ENCODE measurements at regions not wholly inside any gene's neighbourhood (a gene's known extent, or its start where the extent isn't known, plus 50 kb on each side); places are given as distances from the start of the nearest gene placed in this dataset.

DNA sequence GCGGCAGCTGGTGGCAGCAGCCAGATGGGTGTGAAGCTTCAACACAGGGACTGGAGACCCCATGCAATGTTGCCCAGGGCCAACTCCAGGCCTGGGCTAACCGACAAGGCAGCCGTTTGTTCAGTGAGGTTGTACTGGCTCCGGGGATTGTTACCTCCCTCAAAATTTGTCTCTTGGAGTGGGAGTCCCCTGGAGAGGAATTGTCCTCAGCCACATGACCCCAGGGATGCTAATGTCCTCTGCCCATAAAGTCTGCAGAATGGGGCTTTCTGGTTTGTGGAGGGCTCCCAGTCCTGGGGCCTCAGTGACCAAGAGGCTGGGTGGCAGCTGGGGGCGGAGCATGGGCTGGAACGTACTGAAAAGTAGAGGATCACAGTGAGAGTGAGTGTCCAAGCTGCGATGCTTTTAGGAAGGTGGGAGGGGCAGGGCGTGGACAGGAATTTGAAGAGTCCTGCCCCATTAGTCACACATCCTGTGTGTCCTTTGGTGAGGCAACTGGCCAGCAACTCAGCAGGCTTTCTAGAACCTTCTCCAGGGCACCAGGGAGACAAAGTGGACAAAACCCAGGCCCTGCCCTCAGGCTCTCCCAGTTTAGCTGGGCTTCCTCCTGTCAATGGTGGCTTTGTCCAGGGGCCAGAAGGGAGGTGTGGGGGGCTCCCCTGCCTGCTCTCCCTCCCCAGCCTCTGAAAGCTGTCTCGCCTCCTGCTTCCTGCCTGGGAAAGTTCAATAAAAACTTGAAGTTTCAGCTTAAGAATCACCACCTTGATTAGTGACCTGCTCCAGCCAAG lies 114.0 kb downstream of the NSG2 start:
- no peak for DNase-seq

DNA sequence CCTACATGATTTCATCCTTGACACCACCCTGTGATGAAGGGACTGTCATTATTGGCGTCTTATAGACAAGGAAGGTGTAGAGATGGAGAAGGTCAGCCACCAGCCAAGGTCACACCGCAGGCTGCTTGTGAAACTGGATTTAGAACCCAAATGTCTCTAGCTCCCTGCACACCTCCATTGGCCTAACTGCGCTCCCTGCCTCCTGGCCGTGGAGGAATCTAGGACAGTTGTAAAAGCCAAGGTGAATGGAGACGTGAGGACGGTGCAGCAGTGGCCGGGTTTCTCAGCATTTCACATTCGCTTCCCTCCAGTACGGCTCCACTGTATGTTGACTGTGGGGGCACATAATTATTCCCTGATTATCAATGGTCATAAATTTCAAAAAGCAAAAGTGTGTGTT lies 119.9 kb downstream of the NSG2 start:
- no peak for DNase-seq

DNA sequence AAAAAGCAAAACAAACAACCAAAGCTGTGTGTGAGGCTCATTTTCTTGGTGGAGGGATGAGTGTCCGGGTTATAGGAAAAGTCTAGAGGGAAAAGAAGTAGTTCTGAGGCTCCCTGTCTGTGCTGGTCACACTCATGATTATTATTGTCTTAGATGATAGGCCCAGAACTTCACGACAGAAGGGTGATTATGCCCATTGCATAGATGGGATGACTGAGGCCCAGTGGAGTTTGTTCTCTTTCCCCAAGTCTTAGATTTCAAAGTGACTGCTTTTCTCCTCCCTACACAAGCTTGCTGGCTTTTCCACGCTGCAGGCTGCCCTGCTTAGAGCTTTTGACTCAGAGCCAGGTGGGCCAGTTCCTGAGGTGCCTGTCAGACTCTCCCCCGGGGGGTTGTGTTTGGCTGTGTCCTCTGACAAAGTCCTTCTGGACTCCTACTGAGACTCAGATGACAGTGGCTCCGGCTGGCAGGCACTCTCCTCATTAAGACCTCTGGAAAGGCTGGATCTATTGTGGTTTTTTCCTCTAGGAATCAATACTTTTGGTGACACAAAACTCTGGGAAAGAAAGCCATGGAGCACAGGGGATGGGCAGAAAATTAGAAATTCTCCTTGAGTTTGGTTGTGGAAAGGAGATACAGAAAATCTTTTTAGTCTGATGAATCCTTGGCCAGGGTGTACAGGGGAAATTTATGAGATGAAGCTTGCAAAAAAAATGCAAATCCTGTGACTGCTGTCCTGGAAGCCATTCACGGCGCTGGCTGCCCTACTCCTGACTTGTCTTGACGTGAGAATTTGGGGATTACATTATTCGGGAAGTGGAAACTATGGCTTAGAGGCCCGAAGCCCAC lies 120.9 kb downstream of the NSG2 start:
- no peak for DNase-seq

DNA sequence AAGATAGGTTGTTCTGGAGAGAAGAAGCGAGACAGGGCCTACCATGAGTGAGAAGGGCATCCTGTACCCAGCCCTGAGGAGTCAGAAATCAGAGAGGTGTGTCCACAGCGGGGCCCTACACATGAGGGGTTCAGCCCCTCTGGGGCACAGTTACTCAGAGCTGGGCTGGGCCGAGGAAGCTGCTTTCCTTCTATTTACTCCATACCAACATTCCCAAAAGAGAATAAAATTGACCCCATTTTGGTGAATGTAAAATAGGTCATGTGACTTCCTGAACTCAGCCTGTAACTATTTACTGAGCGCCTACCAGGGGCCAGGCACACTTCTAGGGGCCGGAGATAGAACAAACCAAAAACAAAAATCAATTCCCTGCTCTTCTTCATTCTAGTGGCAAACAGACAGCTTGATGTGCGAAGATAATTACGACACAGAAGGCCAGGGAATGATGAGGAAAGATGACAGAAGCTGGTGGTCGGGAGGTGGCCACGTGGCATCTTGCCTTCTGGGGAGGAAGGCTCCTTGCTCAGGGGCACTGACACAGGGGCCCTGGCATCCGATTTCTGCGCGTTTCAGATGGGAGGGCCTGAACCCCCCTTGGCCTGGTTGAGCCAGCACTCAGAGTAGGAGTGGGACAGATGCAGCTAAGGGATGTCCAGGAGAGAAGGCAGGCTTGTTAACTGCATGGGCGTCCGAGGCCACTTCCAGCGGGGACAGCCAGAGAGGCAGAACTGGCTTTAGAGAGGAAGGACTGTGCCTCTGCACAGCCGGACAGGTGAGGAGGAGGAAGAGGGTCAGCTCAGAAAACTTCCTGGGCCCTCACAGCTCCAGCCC lies 121.8 kb downstream of the NSG2 start:
- no peak for DNase-seq

DNA sequence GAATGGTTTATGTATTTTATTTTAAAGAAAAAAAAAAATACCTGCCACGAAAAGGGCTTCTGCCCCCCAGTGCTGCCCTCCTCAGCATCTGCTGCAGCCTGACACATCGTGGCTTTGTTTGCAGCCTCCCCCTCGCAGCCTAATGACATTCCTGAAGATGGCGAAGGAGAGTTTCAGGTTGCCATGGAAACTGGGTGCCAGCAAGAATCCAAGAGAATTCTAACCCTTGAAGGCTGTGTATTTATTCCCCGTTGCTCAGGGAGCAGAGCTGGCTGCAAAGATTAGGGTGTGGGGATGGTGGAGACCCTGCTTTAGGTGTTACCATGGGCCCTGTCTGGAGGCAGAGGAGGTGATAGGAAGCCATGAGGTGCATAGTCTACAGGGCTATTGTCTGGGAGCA lies 126.6 kb downstream of the NSG2 start:
- DNase-seq: peak; percentile 32

DNA sequence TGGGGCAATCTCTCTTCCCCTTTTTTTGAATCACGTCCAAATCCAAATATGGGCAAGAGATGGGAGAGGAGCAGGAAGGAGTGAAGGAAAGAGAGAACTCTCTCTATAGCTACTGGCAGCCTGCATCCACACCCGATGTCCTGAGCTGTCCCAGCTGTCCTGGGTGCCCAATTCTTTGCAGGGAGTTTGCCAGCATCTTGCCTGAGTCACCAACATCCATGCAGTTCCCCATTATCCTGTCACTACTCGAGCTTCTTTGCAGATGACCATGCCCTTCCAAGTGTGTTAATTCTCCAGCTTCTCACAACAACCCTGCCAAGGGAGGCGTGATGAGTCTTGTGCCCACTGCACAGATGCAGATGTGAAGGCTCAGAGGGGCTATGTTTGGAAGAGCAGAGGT lies 127.1 kb downstream of the NSG2 start:
- DNase-seq: no peak

DNA sequence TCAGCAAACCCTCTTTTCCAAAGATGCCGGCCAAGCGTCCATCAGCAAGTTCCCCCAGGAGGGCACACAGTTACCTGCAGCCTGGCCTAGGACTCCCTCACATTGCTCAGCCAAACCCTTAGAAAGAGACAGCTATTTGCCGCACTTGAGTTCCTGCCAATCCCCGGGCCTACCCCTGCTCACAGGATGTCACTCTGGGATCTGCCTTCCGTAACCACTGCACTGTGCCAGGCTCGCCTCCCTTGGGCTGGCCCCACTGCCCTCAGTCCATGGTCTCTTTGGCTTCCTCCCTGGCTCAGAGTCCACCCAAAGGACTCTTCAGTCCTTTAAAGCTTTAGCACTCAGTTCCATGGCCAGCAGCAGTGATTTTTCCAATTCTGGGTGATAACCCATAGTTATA lies 128.3 kb downstream of the NSG2 start:
- no peak for DNase-seq

DNA sequence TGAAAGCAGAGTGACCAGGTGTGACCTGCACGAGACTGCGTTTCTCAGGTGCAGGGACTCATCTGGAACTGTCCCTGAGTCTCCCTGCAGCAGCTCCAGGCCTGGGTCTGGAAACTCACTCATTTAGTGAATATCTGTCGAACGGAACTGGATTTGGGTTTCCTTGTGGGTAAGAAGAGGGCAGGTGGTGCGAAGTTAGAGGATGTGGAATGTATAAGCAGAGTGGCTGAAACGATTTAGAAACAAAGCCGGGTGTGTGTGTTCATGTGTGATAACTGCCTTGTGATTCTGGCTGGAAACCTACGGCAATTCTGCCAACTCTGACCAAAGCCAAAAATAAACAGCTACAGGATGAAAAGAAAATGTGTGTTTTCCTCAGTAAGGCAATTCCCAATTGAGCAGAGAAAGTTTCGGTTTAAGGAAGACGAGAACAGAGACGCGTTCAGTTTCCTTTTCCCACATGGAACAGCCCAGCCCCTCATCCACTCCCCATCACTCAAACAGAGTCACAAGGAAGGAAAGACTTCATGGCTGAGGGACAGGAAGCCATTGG lies 130.3 kb downstream of the NSG2 start:
- no peak for DNase-seq

DNA sequence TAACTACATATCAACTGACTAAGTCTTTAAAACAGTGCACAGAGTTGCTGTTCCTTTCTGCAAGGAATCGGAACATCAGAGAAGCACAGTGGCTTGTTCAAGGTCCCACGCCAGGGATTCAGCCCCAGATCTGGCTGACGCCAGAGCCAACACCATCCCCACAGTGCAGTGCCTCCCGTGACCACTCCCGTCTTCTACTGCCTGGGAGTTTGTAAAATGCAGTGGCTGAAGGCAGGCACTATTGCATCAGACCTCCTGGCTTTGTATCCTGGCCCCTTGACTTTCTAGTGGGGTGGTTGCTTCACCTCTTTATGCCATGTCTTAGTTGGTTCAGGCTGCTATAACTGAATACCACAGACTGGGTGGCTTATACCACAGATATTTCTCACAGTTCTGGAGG lies 131.0 kb downstream of the NSG2 start:
- no peak for DNase-seq

DNA sequence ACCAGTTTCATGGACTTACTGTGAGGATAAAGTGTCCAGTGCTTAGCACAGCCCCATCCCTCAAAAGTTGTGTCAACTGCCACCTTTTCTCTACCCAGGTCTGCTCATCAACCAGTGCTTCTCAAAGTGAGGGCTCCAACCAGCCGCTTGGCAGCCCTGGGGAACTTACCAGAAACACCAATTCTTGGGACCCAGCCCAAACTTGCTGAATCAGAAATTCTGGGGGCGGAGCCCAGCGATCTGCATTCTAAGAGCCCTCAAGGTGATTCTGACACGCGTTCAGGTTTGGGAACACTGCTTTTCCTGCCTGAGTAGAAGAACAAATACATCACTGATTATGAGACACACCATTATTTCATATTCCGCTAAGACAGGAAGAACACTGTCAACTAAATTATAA lies 132.0 kb downstream of the NSG2 start:
- DNase-seq: no peak

DNA sequence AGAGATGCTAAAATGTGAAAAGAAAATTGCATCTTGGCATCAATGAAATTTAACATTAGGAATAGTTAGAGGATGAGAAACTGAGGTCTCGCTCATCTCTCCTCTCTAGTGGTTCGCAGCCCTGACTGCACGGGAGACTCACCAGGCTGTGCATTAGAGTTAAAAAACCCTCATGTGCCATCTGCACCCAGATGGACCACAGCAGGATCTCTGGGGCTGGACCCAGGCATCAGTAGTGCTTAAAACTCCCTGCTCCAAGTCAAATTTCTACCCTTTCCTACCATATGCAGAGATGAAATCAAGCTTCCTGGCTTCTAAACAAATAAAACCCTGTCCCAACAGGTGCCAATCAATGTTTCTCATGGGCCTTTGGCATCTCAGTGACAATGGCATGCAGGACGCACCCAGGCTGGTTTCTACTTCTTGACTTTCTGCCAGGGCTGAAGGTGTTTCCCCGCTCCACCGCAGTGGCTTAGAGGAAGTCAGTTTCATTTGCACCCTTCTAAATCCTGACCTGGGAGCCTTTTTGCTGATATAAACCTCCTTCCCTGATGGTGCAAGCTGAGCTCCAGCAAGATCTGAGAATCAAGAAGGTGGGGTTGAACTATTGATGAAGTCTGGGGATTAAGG lies 132.6 kb downstream of the NSG2 start:
- DNase-seq: peak; percentile 36

DNA sequence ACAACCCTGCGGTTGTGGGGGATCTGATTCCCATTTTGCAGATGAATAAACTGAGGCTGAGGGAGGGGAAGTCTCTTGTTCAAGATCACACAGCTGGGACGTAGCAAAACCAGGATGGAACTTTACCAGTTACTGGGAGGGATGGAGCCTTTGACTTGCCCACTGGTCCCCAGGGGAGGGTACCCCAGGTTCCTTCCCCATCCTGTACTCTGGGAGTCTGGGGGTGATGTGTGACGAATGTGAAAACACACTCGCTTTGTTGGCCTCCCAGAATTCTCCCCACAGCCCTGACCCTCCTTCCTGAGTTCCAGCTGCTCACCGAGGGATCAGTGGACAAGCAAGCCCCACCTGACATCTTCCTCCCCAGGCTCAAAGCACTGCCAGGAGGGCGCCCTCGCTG lies 135.1 kb downstream of the NSG2 start:
- DNase-seq: no peak

DNA sequence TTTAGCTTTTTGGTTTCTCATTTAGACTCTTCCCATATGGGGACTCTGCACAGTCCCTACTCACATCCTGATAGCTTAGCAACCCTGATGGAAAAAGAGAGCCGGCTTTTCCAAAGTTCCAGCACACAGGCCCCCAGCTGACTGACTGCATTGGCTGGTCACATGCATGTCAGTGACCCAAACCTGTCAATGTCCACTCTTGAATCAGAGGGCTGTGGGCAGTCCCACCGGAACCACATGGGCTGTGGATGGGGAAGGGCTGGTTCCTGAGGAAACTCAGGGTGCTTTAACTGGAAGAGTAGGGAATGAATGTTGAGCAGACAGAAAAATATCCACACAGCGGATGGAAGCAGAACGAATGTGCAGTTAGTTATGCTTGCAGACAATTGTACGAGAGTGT lies 136.6 kb downstream of the NSG2 start:
- no peak for DNase-seq

DNA sequence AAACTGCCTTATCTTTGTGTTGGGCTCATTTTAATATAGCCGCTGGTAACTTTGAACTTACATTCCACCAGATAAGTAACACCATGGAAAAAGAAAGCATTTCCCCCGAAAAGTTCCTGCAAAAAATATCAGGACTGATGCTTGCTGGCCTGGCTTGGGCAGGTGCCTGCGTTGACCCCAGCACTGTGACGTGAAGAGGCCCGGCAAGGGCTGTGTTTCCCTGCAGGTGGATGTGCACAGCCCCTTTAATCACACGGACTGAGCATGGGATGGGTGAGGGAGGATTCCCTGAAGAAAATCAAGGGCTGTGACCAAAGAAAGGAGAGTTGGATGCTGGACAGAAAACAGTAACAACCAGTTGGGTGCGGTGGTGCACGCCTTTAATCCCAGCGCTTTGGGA lies 138.2 kb downstream of the NSG2 start:
- no peak for DNase-seq

DNA sequence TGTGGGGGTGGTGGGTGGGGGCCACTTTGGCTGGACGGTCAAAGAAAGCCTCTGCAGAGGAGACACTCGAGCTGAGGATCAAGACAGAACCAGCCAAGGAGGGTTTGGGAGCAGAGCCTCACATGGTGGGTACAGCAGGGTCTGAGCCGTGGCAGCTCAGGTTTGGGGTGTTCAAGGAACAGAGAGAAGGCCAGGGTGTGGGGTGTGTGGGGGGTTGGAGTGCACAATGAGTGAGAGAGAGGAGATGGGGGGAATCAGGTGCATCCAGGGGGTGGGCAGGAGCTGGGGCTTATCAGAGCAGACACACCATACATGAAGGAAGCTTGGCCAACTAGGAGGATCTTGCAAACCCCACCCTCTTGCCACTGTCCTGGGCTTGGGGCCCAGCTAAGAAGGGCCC lies 140.0 kb downstream of the NSG2 start:
- DNase-seq: no peak

DNA sequence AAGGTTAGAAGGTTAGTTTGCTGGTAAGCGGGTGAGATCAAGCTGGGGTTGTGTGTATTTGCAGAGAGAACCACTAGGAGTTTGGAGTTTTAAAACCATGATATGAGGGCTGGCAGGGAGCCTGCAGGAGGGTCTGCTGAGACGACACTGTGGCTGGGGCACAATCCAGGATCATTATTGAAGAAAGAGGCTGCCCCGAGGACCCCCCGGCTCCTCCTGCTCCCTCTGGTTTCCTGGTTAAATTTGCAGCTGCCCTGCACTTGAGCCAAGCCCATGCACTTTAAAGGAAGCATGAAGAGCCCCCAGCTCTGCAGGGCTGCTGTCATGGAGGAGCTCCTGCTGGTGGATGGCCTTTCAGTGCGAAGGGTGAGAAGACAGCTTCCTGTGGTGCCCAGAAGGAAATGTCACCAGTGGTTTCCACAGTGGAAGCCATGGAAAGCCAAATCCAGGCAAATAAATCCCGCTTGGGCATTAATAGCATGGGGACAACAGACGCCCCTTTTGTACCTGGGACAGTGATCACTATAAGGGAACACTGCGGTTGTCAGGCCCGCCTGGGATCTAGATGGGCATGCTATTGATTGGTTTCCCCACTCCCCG lies 140.7 kb downstream of the NSG2 start:
- no peak for DNase-seq

DNA sequence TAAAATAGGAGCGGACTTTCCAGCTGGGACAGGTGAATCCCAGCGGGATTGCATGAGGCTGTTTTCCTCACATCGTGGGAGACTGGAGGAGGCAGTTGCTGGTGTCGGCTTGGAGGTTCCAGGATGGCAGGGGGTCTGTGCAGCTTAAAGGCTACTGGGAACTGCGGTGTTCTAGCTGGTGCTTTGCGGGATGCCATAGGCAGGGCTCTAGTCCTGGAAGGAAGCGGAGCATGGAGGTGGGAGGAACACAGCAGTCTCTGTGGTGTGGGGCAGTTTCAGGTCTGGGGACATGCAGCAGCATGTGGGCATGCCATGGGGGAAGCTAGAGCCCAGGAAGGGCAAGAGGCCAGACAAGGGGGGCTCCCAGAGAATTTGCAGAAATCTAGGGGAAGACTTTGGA lies 141.5 kb downstream of the NSG2 start:
- DNase-seq: no peak

DNA sequence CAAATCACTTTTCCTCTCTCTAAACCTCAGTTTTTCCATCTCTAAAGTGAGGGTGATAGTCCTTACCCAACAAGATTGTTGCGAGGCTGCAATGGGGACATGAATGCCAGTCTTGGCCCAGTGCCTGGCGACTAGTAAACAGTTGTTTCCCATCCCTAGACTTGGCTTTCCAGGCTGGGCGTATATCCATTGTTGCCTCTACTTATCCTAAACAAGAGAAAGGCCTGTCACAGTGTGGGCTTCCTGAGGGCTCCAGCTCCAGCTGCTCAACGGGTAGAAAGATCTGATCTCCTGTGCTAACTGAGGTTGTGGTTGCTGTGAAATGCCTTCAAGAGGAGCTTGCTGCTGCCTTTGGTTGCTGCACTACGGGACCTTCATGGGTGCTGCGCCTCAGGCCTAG lies 142.0 kb downstream of the NSG2 start:
- DNase-seq: no peak

DNA sequence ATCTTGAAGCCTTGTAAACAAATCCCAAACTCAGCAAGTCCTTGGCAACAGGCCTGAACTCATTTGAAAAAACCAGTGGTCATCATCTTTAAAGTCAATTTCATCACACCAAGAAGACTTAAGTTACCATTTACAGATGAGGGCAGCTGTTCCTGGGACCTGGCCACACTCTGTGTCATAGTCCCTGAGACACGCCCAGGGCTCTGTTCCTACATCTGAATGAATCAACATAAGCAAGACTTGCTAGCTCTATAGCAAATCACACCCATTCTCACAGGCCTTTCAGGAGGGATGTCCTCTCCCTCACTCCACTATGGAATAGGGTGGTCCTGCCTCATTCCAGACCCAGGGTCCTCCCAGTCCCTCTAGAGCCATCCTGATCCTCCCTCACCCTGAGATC lies 142.8 kb downstream of the NSG2 start:
- peak; percentile 25 for DNase-seq

DNA sequence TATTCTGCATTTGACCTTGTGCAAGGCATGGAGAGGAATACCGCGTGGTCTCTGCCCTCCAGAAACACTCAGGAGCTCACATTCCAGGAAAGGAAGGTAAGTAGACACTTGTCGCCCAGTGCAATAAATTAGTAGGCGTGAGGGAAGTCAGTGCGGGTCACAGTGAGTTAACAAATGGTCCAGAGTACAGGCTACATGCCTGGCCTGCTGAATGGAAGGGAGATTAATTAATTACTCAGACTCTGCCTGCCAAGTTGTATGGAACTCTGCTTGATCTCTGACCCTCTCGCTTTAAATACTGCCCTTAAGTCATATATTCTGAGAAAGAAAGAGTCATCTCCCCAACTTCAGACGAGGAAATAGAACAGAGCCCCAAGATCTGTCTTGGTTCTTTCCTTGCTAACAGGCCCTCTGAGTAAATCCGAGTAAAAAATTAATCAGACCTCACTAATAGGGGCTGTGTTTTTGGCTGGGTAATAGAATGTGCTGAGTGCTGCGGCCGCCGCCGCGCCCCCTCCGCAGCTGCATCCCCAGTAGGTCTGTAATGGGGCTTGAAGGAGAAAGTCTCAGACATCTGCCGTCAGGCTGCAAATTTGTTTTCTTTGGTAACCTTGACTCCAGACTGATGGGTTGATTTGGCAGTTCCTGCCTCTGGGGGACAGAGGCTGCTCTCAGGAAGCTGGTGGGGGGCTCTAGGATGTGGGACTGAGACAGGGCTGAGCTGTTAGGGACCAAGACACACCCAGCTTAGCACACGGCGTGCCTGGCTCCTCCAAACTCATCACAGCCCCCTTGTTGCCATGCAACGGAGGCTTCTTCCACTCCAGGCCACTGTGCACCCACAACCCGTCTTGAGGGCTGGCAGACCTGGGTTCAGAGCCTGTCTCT lies 144.4 kb downstream of the NSG2 start:
- peak; percentile 13 for DNase-seq

DNA sequence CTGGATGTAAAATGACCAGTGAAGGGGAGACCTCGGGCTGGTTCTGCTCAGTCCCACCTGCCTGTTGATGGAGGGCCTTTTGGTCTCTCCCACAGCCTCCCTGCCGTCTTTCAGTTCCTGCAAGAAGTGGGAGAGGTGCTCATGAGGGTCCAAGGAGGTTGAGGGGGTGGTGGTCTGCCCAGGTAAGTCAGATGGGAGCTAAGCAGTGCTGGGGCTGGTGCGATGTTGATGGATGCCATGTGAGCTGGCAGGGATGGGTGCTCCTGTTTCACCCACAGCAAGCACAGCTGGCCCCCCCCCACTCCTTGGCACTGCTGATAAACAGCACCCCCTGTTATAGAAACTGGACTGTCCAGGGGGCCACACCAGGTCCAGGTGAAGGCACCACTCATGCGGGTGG lies 145.6 kb downstream of the NSG2 start:
- no peak for DNase-seq

Measured in DMS53 (cell line).